T-helper 2 cell treated with Interferon-gamma antibody and Interleukin-4, amounts not matched to agents 5 μg/mL and 100 μg/mL, for 36 hours (primary cell): ENCODE measurements at regions not wholly inside any gene's neighbourhood (a gene's known extent, or its start where the extent isn't known, plus 50 kb on each side); places are given as distances from the start of the nearest gene placed in this dataset.

Experiments
- DNase-seq: peaks from one replicate; pipeline ENCODE4 v3.0.0; 2021; ENCODE audit warnings: low spot score
- H3K27ac Mint-ChIP-seq: one replicate; pipeline ENCODE4 v1.8.0; 2021; ENCODE audit warnings: mild to moderate bottlenecking, mixed read lengths
- H3K27me3 Mint-ChIP-seq: one replicate; pipeline ENCODE4 v1.8.0; 2021; ENCODE audit warnings: low read depth, mixed read lengths
- H3K36me3 Mint-ChIP-seq: one replicate; pipeline ENCODE4 v1.8.0; 2021; ENCODE audit warnings: low read depth, mixed read lengths
- H3K4me1 Mint-ChIP-seq: one replicate; pipeline ENCODE4 v1.8.0; 2021; ENCODE audit warnings: low read depth, mixed read lengths
- H3K4me3 Mint-ChIP-seq: one replicate; pipeline ENCODE4 v1.8.0; 2022; ENCODE audit warnings: mild to moderate bottlenecking, moderate library complexity, mixed read lengths
- H3K9me3 Mint-ChIP-seq: one replicate; pipeline ENCODE4 v1.8.0; 2021; ENCODE audit warnings: mixed read lengths

DNA sequence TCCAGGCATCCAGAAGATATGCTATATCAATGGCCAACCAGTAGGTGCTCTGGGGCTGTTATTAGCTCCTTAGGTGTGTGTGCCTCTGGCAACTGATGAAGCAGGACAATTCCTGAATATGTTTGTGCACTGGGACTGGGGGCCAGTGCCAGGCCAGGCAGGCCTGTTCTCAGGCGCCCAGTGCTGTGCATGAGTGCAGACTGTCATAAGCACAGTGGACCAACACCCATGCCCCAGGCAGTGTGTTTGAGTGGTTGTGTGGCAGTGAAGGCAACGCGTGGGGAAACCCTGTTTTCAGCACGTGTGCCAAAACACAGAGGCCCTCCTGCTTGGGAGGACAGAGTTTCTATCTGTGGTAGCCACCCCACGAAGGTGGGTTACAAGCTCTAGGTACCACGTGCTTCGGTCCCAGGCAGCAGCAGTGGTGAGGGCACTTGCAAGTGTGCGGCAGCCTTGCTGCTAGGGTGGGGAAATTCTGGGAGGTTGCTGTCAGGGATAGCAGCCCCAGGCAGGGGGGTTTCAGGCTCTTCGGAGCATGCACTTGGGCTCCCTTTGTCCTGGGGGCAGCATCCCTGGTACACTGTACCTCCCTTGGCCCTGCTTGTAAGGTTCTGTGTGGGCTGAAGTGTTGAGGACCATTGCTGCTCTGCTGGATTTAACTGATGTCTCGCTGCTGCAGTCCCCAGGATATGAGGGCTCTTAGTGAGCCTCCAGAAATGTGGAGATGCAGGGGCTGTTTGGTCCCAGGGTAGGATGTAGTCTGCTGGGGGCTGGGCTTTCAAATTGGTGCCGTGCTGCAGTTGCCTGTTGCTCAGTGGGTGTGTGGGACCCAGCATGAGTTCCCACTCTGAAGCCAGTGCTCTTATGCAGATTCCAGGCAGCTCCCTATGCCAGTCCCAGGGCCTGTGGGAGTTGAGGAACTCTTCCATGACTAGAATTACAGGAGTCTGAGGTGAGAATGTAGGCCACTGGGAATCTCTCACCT, 280.9 kb downstream of the RPRM start:
- DNase-seq, result no peak
- no peak overlapping the region for H3K4me3 Mint-ChIP-seq
- peaks cover 8% of the 10 kb centered on the region for H3K9me3 Mint-ChIP-seq
- no peak overlapping the region for H3K27ac Mint-ChIP-seq
- H3K36me3 Mint-ChIP-seq, result no peaks in the 10 kb centered on the region
- H3K27me3 Mint-ChIP-seq, result no peaks in the 10 kb centered on the region
- no peaks in the 10 kb centered on the region for H3K4me1 Mint-ChIP-seq

- no peak for DNase-seq
These were observed 282.0 kb downstream of the RPRM start for GRCh38 chr2:153196378-153197058.

GRCh38 chr2:153195342-153195741, 283.2 kb downstream of the RPRM start:
- no peak for DNase-seq
- Mint-ChIP-seq H3K4me3 (no peak overlapping the region), H3K27ac (no peak overlapping the region), H3K4me1 (no peaks in the 10 kb centered on the region), H3K27me3 (no peaks in the 10 kb centered on the region), H3K9me3 (peaks cover 13% of the 10 kb centered on the region), H3K36me3 (no peaks in the 10 kb centered on the region)

More at GRCh38 chr2:153196378-153197058, 282.0 kb downstream of the RPRM start:
- Mint-ChIP-seq H3K27ac (no peak overlapping the region), H3K36me3 (no peaks in the 10 kb centered on the region), H3K27me3 (no peaks in the 10 kb centered on the region), H3K4me3 (no peak overlapping the region), H3K4me1 (no peaks in the 10 kb centered on the region), H3K9me3 (peaks cover 13% of the 10 kb centered on the region)

DNA sequence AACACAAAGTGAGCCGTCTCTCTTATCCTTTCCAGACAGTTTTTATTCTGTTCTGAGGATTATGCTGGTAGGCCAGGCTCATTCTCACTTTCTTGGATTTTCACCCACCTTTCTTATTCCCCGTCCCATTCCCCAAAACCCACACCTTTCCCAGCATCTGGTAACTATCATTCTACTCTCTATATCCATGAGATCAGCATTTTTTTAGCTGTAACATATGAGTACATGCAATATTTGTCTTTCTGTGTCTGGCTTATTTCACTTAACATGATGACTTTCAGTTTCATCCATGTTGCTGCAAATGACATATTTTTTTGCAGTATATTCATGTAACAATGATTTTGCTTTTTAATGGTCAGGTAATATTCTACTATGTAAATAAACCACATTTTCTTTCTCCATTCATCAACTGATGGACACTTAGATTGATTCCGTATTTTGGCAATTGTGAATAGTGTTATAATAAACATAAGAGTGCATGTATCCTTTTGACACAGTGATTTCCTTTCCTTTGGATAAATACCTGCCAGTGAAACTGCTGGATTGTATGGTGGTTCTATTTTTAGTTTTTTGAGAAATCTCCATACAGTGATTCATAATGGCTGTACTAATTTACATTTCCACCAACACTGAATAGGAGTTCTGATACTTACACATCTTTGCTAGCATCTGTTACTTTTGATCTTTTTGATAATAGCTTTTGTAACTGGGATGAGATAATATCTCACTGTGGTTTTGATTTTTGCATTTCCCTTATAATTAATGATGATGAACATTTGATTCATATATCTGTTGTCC, 289.3 kb downstream of the RPRM start:
- H3K9me3 Mint-ChIP-seq, result peaks cover 12% of the 10 kb centered on the region
- H3K4me1 Mint-ChIP-seq, result no peaks in the 10 kb centered on the region
- DNase-seq, result no peak
- H3K4me3 Mint-ChIP-seq, result no peak overlapping the region
- no peaks in the 10 kb centered on the region for H3K27me3 Mint-ChIP-seq
- H3K27ac Mint-ChIP-seq, result no peak overlapping the region
- no peaks in the 10 kb centered on the region for H3K36me3 Mint-ChIP-seq

DNA sequence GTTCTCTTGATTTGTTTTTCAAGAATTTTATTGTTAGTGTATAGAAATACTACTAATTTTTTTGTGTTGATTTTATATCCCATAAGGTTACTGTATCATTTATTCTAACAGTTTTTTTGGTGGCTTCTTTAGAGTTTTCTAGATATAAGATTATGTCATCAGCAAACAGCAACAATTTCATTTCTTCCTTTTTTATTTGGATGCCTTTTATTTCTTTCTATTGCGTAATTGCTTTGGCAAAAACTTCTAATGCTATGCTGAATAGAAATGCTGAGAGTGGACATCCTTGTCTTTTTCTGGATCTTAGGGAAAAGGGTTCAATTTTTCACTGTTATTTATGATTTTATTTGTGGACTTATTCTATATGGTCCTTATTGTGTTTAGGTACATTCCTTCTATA, 298.8 kb downstream of the RPRM start:
- no peak for DNase-seq
- Mint-ChIP-seq H3K36me3 (no peaks in the 10 kb centered on the region), H3K27ac (no peak overlapping the region), H3K4me1 (no peaks in the 10 kb centered on the region), H3K4me3 (no peak overlapping the region), H3K27me3 (no peaks in the 10 kb centered on the region), H3K9me3 (no peaks in the 10 kb centered on the region)

- Mint-ChIP-seq H3K27me3 (no peaks in the 10 kb centered on the region), H3K36me3 (no peaks in the 10 kb centered on the region), H3K4me1 (no peaks in the 10 kb centered on the region), H3K9me3 (no peaks in the 10 kb centered on the region), H3K4me3 (no peak overlapping the region), H3K27ac (no peak overlapping the region)
- no peak for DNase-seq
These were observed 309.0 kb downstream of the RPRM start for GRCh38 chr2:153169609-153170008.

DNA sequence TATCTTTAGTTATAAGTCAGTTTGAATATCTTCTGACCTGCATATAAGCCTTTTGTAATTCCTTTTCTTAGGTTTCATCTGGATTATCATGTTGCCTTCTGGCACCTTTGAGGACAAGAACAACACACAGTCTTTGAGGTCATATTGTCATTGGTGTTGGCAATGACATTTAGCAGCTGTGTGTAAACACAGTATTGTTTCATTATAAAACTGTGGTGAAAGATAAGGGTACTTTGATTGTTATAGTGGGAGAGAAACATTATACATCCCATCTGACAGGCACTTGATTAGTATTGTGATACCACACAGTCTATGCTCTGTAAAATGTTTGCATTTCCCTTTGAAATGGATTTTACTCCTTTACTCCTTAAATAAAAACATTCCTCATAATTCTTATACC, 313.5 kb downstream of the RPRM start:
- Mint-ChIP-seq H3K4me3 (no peak overlapping the region), H3K36me3 (no peaks in the 10 kb centered on the region), H3K4me1 (no peaks in the 10 kb centered on the region), H3K27me3 (no peaks in the 10 kb centered on the region), H3K9me3 (no peaks in the 10 kb centered on the region), H3K27ac (no peak overlapping the region)
- no peak for DNase-seq

DNA sequence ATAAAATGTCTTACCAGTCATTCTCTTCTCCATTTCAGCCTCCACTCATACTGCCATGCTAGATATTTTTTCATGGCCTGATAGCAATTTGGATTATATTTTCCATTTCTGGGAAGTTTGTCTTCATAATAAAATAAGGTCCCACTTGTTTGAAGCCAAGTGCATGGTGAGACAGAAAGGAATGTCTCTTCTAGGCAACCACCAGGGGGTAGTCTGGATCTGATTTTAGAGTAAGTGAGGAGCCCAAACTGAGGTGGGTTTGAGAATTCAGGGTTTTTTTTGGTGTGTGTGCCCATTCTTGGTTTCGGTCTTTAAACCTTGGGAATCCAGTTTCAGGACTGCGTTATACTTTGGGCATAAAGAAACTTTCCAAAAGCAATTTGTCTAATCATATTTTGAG, 315.5 kb downstream of the RPRM start:
- no peak for DNase-seq
- no peaks in the 10 kb centered on the region for H3K9me3 Mint-ChIP-seq
- no peak overlapping the region for H3K27ac Mint-ChIP-seq
- H3K27me3 Mint-ChIP-seq, result no peaks in the 10 kb centered on the region
- H3K36me3 Mint-ChIP-seq, result no peaks in the 10 kb centered on the region
- no peaks in the 10 kb centered on the region for H3K4me1 Mint-ChIP-seq
- H3K4me3 Mint-ChIP-seq, result no peak overlapping the region

GRCh38 chr2:153156743-153157142, 321.8 kb downstream of the RPRM start:
- no peak for DNase-seq
- Mint-ChIP-seq H3K9me3 (peaks cover 7% of the 10 kb centered on the region), H3K27ac (no peak overlapping the region), H3K27me3 (no peaks in the 10 kb centered on the region), H3K4me3 (no peak overlapping the region), H3K4me1 (no peaks in the 10 kb centered on the region), H3K36me3 (no peaks in the 10 kb centered on the region)

DNA sequence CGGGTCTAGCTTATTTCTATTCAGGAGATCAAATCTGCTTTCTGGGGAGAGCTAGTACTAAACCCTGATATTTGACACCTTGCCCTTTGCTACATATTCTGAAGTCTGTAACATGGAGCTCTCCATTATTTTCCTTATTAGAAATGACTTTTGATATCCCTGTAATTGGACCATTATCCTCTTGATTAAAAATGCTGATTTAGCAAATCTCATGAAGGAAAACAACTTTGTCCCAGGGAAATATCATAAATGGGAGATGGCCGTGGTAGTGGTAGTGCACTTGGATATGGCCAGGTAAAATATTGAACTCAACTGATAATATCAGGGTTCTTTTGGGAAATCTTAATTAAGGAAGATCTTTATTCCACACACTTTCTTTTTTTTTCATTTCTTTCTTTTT, 326.5 kb downstream of the RPRM start:
- H3K27ac Mint-ChIP-seq, result no peak overlapping the region
- H3K4me3 Mint-ChIP-seq, result no peak overlapping the region
- no peak for DNase-seq
- H3K4me1 Mint-ChIP-seq, result no peaks in the 10 kb centered on the region
- H3K9me3 Mint-ChIP-seq, result peaks cover 7% of the 10 kb centered on the region
- H3K36me3 Mint-ChIP-seq, result no peaks in the 10 kb centered on the region
- H3K27me3 Mint-ChIP-seq, result no peaks in the 10 kb centered on the region

- no peak overlapping the region for H3K27ac Mint-ChIP-seq
- no peaks in the 10 kb centered on the region for H3K27me3 Mint-ChIP-seq
- DNase-seq, result no peak
- H3K4me3 Mint-ChIP-seq, result no peak overlapping the region
- H3K4me1 Mint-ChIP-seq, result no peaks in the 10 kb centered on the region
- no peaks in the 10 kb centered on the region for H3K9me3 Mint-ChIP-seq
- H3K36me3 Mint-ChIP-seq, result no peaks in the 10 kb centered on the region
These were observed 333.0 kb downstream of the RPRM start for GRCh38 chr2:153145470-153145978.

GRCh38 chr2:153143540-153143939, 335.0 kb downstream of the RPRM start:
- Mint-ChIP-seq H3K9me3 (no peaks in the 10 kb centered on the region), H3K36me3 (no peaks in the 10 kb centered on the region), H3K4me1 (no peaks in the 10 kb centered on the region), H3K27me3 (no peaks in the 10 kb centered on the region), H3K4me3 (no peak overlapping the region), H3K27ac (no peak overlapping the region)
- no peak for DNase-seq

DNA sequence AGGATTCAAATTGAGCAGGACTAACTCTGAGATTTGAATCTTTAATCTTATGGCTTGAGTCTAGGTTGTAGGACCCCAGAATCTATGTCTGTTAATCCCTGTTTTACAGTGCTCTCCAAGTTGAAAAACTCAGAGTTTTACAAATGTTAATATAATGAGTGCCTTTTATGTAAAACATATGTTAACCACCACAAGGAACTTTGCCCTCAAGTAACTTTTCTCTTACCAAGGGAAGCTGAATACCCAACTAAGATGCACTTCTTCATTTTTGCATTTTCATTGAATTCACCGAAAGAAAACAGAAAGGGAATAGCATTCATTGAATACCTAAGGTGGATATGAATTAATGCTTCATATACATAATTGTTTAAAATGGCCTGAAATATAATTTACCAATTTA, 338.1 kb downstream of the RPRM start:
- no peaks in the 10 kb centered on the region for H3K9me3 Mint-ChIP-seq

More for the DNA sequence above, 338.1 kb downstream of the RPRM start:
- H3K4me3 Mint-ChIP-seq, result no peak overlapping the region
- H3K36me3 Mint-ChIP-seq, result no peaks in the 10 kb centered on the region
- no peaks in the 10 kb centered on the region for H3K4me1 Mint-ChIP-seq
- DNase-seq, result no peak
- H3K27me3 Mint-ChIP-seq, result no peaks in the 10 kb centered on the region
- no peak overlapping the region for H3K27ac Mint-ChIP-seq
